Small intestine (tissue), 7 donors: ENCODE measurements at regions not wholly inside any gene's neighbourhood (a gene's known extent, or its start where the extent isn't known, plus 50 kb on each side); places are given as distances from the start of the nearest gene placed in this dataset.
A peak's percentile ranks its signal among the peaks of the same experiment; 100 is the strongest.

Experiments
- DNase-seq, 2 donors: peaks; one replicate each; pipeline versions ENCODE4 v3.0.0 to v3.0.0-alpha.2; 2013
- FAIRE-seq: peaks from 2 replicates; lab custom pipeline; 2012; peaks lifted over from hg19 to GRCh38; lab: Jason Lieb, UNC
- H3K27ac ChIP-seq, 3 donors: one replicate each; pipeline ENCODE4 v1.5.1; 2013; ENCODE audit warnings: low read length in 2 of 3, mild to moderate bottlenecking in 2 of 3, control low read depth in 1 of 3, inconsistent platforms in 1 of 3, low read depth in 1 of 3, moderate library complexity in 1 of 3
- H3K27me3 ChIP-seq, 3 donors: one replicate each; pipeline ENCODE4 v1.6.1; 2013; ENCODE audit warnings: low read length in 3 of 3, inconsistent platforms in 1 of 3; ENCODE audit not compliant: control insufficient read depth in 3 of 3, insufficient read depth in 3 of 3
- H3K36me3 ChIP-seq, 3 donors: one replicate each; pipeline ENCODE4 v1.6.1; 2013; ENCODE audit warnings: low read length in 3 of 3, inconsistent platforms in 1 of 3, low read depth in 1 of 3, mild to moderate bottlenecking in 1 of 3, moderate library complexity in 1 of 3; ENCODE audit not compliant: control insufficient read depth in 3 of 3, insufficient read depth in 2 of 3
- H3K4me1 ChIP-seq, 3 donors: one replicate each; pipeline ENCODE4 v1.6.1; 2013; ENCODE audit warnings: low read length in 2 of 3, inconsistent platforms in 1 of 3, low read depth in 1 of 3, mild to moderate bottlenecking in 1 of 3, moderate library complexity in 1 of 3; ENCODE audit not compliant: control insufficient read depth in 3 of 3, insufficient read depth in 2 of 3
- H3K4me3 ChIP-seq, 3 donors: one replicate each; pipeline ENCODE4 v1.5.1; 2013; ENCODE audit warnings: low read length in 3 of 3, control low read depth in 1 of 3, inconsistent platforms in 1 of 3, low read depth in 1 of 3, mild to moderate bottlenecking in 1 of 3, moderate library complexity in 1 of 3
- H3K9me3 ChIP-seq, 2 donors: one replicate each; pipeline ENCODE4 v1.6.1; 2013; ENCODE audit warnings: low read depth in 1 of 2, low read length in 1 of 2; ENCODE audit not compliant: control insufficient read depth in 2 of 2, insufficient read depth in 1 of 2
- WGBS, 3 donors: extraction: QIAGEN DNeasy Blood & Tissue Kit; methylation state at CpG; one replicate each; pipeline ENCODE4 v1.1.7; 2013; 5-methylcytosine and 5-hydroxymethylcytosine counted together
- donor health status: healthy with polysubstance abuse.
- donor health status: control.
- donor health status: control.
- donor health status: Bipolar disorder and iron deficiency.
- donor health status: healthy.

DNA sequence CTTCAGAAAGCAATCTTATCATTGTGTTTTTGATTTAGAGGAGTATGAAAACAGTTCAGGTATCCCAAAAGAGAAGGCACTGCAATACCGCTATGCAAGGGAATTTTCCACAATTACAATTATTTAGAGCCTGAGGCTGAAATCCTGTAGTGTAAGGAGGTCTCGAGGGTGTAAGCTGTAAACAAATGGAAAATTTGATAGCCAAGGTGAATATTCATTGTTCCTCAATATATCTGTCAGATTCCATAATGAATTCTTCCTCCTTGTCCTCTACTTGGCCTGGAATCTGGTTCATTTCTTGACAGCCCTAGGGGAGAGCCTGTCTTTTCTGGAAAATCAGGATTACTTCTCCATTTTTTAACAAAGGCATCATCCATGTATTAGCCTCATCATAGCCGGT, 63.1 kb upstream of the SMARCA2 start:
- H3K4me3 ChIP-seq = no peak overlapping the region
- H3K27me3 ChIP-seq = peaks cover 0 to 5% (median 0%) of the 10 kb centered on the region in 3 donors
- no peak for FAIRE-seq
- DNase-seq = no peak
- no peaks in the 10 kb centered on the region for H3K4me1 ChIP-seq
- WGBS, 3 donors = 83 to 90% (median 89%) methylated on average over 3 of the region's 3 CpGs
- no peaks in the 10 kb centered on the region for H3K36me3 ChIP-seq
- no peaks in the 10 kb centered on the region for H3K9me3 ChIP-seq
- no peak overlapping the region for H3K27ac ChIP-seq

DNA sequence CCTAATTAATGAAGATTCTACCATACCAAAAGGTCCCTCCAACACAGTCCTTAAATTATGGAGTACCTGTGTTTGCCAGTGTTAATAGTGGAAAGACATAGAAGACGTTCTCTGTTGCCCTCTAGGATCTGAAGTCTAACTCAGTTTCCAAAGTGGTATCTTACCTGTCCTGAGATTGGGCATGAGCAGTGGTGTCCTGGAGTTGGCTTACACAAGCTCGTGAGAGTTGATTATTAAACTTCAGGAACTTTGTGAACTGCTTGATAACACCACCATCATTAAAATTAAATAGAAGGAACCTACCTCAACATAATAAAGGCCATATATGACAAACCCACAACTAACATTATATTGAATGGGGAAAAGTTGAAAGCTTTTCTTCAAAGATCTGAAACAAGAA, 60.9 kb upstream of the SMARCA2 start:
- DNase-seq (no peak), FAIRE-seq (no peak)
- H3K9me3 ChIP-seq = no peaks in the 10 kb centered on the region
- no peak overlapping the region for H3K27ac ChIP-seq
- 41 to 74% (median 56%) methylated on average over 2 of the region's 2 CpGs for WGBS, 3 donors
- H3K4me1 ChIP-seq = no peaks in the 10 kb centered on the region
- no peaks in the 10 kb centered on the region for H3K36me3 ChIP-seq
- peaks cover 0 to 5% (median 0%) of the 10 kb centered on the region in 3 donors for H3K27me3 ChIP-seq
- no peak overlapping the region for H3K4me3 ChIP-seq

GRCh38 chr9:1956958-1957357, 58.2 kb upstream of the SMARCA2 start:
- no peaks in the 10 kb centered on the region for H3K36me3 ChIP-seq
- FAIRE-seq = no peak
- no peak overlapping the region for H3K4me3 ChIP-seq
- no peaks in the 10 kb centered on the region for H3K27me3 ChIP-seq
- no peak overlapping the region for H3K27ac ChIP-seq
- H3K9me3 ChIP-seq = no peaks in the 10 kb centered on the region
- 66 to 89% (median 76%) methylated on average over 1 of the region's 1 CpG for WGBS, 3 donors
- no peak for DNase-seq
- H3K4me1 ChIP-seq = no peaks in the 10 kb centered on the region

DNA sequence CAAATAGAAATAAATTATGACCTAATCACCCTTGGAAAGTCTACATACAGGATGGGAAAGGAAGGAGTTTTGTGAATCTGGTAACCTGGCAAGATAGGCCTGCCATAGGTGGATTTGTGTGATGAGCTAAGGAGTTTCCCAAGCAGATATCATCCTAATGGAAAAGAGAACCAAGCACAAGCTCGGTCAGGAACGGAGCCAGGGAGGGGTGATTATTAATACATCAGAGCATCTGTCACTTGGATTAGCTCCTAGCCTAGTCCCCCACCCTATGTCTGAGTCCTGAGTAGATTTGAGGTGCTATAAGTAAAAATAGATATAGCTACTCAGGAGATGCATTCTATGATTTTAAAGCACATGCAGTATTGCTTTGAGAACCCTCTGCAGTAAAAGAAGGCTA, 57.3 kb upstream of the SMARCA2 start:
- DNase-seq (no peak), FAIRE-seq (no peak)
- Histone ChIP-seq H3K27me3 (no peaks in the 10 kb centered on the region), H3K27ac (no peak overlapping the region), H3K4me3 (no peak overlapping the region), H3K9me3 (no peaks in the 10 kb centered on the region), H3K4me1 (no peaks in the 10 kb centered on the region), H3K36me3 (no peaks in the 10 kb centered on the region)
- 88 to 93% (median 92%) methylated on average over 2 of the region's 2 CpGs for WGBS, 3 donors

- FAIRE-seq (no peak), DNase-seq (no peak)
- Histone ChIP-seq H3K36me3 (no peaks in the 10 kb centered on the region), H3K27me3 (no peaks in the 10 kb centered on the region), H3K4me1 (no peaks in the 10 kb centered on the region), H3K27ac (no peak overlapping the region), H3K4me3 (no peak overlapping the region), H3K9me3 (no peaks in the 10 kb centered on the region)
- 69 to 95% (median 86%) methylated on average over 1 of the region's 1 CpG for WGBS, 3 donors
These were observed 55.8 kb upstream of the SMARCA2 start for GRCh38 chr9:1959371-1959770.

GRCh38 chr9:1960342-1961042, 54.7 kb upstream of the SMARCA2 start:
- WGBS, 3 donors = 59 to 83% (median 68%) methylated on average over 6 of the region's 6 CpGs
- H3K27ac ChIP-seq = no peak overlapping the region
- DNase-seq = no peak

GRCh38 chr9:1962122-1962521, 53.0 kb upstream of the SMARCA2 start:
- WGBS, 3 donors = 70 to 92% (median 86%) methylated on average over 2 of the region's 2 CpGs
- FAIRE-seq = no peak
- DNase-seq = no peak
- Histone ChIP-seq H3K4me1 (no peaks in the 10 kb centered on the region), H3K36me3 (no peaks in the 10 kb centered on the region), H3K9me3 (no peaks in the 10 kb centered on the region), H3K4me3 (no peak overlapping the region), H3K27ac (no peak overlapping the region), H3K27me3 (peaks cover 0 to 4% (median 0%) of the 10 kb centered on the region in 3 donors)

More at GRCh38 chr9:1960342-1961042, 54.7 kb upstream of the SMARCA2 start:
- no peak for FAIRE-seq
- Histone ChIP-seq H3K4me3 (no peak overlapping the region), H3K27me3 (no peaks in the 10 kb centered on the region), H3K4me1 (no peaks in the 10 kb centered on the region), H3K36me3 (no peaks in the 10 kb centered on the region), H3K9me3 (no peaks in the 10 kb centered on the region)

DNA sequence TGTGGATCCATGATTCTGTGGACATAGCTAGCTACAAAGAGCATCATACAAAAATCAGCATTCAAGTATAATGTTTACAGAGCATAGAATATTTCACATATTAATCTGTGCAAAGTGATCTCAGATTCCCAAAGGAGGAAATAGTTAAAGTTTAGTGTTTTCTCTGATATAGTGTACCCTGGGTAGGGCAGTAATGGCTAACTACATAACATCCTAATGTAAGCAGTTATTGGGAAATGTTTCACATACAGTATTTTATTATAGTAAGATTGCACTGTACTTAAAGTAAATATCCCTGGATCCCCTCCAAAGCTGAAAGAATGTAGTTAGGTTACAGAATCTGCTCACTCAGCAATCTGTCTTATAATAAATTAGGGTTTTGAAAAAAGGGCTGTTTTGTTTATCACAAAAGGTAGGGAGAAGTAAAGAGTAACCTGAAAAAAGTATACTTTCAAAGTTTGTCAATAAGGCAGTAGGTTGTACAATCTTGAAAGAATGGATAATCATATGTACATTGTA, 52.5 kb upstream of the SMARCA2 start:
- Histone ChIP-seq H3K9me3 (no peaks in the 10 kb centered on the region), H3K36me3 (no peaks in the 10 kb centered on the region), H3K4me1 (no peaks in the 10 kb centered on the region), H3K4me3 (no peak overlapping the region), H3K27me3 (peaks cover 0 to 7% (median 0%) of the 10 kb centered on the region in 3 donors), H3K27ac (no peak overlapping the region)
- DNase-seq = peak in 1 of 2 donors; percentile 4
- FAIRE-seq = no peak

DNA sequence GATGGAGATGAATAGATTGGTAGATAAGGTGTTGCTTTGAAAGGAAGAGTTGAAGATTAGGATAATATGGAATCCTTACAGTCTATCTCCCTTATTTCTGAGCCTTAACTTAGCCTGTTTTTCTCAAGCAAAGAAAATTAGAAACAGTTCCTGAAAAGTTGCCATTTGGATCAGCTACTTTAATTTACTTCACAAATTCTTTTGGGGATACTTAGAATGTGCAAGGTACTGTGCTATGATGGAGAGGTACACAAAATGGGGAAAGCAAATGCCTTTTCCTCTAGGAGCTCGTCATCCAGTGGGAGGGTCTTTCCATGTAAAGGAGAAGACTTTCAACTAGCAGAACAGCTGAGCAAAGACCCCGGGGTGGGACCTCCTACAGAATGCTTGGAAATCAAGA, 51.1 kb upstream of the SMARCA2 start:
- WGBS, 3 donors = 60 to 70% (median 66%) methylated on average over 2 of the region's 2 CpGs
- Histone ChIP-seq H3K9me3 (no peaks in the 10 kb centered on the region), H3K36me3 (no peaks in the 10 kb centered on the region), H3K27ac (no peak overlapping the region), H3K4me1 (no peaks in the 10 kb centered on the region), H3K27me3 (peaks cover 0 to 7% (median 0%) of the 10 kb centered on the region in 3 donors), H3K4me3 (no peak overlapping the region)
- FAIRE-seq (no peak), DNase-seq (no peak)
